ENCODE measurements at regions not wholly inside any gene's neighbourhood (a gene's known extent, or its start where the extent isn't known, plus 50 kb on each side); places are given as distances from the start of the nearest gene placed in this dataset.

DNA sequence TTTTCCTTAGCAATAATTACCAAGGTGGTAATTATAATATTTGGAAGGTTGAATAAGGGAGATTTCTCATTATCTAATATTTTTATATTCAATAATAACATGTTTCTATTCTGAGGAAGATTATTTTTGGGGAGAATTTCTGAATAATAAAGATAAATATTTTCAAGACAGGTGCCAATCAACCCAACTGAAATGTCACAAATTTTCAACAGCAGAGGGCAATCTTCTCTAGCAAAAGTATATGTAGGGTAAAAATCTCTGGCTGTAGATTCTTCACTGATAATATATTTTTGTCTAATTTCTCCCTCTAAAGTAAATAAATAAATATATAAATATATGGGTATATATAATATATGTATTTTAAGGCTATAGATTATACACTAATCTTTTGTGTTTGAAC, 1187.2 kb upstream of the CRIM1 start:
- H3K36me3 ChIP-seq (replicated peaks in 1 of 2; ENCODE audit: control insufficient read depth in 1 of 2, insufficient read depth in 2 of 2, low read length in 1 of 2): no peaks in the 10 kb centered on the region
- H3F3A ChIP-seq (replicated peaks; ENCODE audit: insufficient read depth): no peaks in the 10 kb centered on the region
- H3K9ac ChIP-seq: no peak overlapping the region
- H4K20me1 ChIP-seq (ENCODE audit: insufficient read depth): no peaks in the 10 kb centered on the region
- ChIA-PET POLR2A (no interaction called here), CTCF (interaction anchor here (0.9 to 1.2 kb wide), 2 partner anchors 242 to 243 kb away, joined by 3 read pairs; no protein-coding TSS in a partner anchor)
- H3K4me1 ChIP-seq (ENCODE audit: control insufficient read depth in 1 of 2, insufficient read depth in 2 of 2, low read depth in 1 of 2, low read length in 1 of 2): no peaks in the 10 kb centered on the region
- H3K9me3 ChIP-seq: no peaks in the 10 kb centered on the region
- no peak for DNase-seq
- H3K79me2 ChIP-seq (ENCODE audit: insufficient read depth): no peaks in the 10 kb centered on the region
- H2AFZ ChIP-seq (ENCODE audit: low read depth): no peak overlapping the region
- H3K27ac ChIP-seq (ENCODE audit: low read depth in 2 of 2, low read length in 1 of 2): no peak overlapping the region
- H3K4me3 ChIP-seq (ENCODE audit: low read depth in 2 of 2, low read length in 1 of 2): no peak overlapping the region
- no peaks in the 10 kb centered on the region for H3K27me3 ChIP-seq (ENCODE audit: insufficient read depth)
- TF ChIP-seq SIN3A (IDR thresholded peaks at IDR 0.05; ENCODE audit: borderline replicate concordance, low read depth, low read length) (no peak), RAD21 (IDR thresholded peaks at IDR 0.05; ENCODE audit: low read length) (no peak), SMC3 (IDR thresholded peaks at IDR 0.05; ENCODE audit: low read depth, low read length) (no peak), CHD2 (IDR thresholded peaks at IDR 0.05; ENCODE audit: low read length, partially characterized antibody) (no peak), GATA2 (CRISPR knock-in tag; IDR thresholded peaks at IDR 0.05) (no peak), RCOR1 (IDR thresholded peaks at IDR 0.05; ENCODE audit: low read length) (no peak)
- TF ChIP-seq, protein P1, sequence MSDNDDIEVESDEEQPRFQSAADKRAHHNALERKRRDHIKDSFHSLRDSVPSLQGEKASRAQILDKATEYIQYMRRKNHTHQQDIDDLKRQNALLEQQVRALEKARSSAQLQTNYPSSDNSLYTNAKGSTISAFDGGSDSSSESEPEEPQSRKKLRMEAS (IDR thresholded peaks at IDR 0.05; ENCODE audit: low read depth): no peak
- TF ChIP-seq, protein P2, sequence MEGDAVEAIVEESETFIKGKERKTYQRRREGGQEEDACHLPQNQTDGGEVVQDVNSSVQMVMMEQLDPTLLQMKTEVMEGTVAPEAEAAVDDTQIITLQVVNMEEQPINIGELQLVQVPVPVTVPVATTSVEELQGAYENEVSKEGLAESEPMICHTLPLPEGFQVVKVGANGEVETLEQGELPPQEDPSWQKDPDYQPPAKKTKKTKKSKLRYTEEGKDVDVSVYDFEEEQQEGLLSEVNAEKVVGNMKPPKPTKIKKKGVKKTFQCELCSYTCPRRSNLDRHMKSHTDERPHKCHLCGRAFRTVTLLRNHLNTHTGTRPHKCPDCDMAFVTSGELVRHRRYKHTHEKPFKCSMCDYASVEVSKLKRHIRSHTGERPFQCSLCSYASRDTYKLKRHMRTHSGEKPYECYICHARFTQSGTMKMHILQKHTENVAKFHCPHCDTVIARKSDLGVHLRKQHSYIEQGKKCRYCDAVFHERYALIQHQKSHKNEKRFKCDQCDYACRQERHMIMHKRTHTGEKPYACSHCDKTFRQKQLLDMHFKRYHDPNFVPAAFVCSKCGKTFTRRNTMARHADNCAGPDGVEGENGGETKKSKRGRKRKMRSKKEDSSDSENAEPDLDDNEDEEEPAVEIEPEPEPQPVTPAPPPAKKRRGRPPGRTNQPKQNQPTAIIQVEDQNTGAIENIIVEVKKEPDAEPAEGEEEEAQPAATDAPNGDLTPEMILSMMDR (IDR thresholded peaks at IDR 0.05): peak; percentile 23; the same call in 1 of the 2 replicates
- no peak overlapping the region for H3K4me2 ChIP-seq
- no peaks in the 10 kb centered on the region for H3K9me2 ChIP-seq

DNA sequence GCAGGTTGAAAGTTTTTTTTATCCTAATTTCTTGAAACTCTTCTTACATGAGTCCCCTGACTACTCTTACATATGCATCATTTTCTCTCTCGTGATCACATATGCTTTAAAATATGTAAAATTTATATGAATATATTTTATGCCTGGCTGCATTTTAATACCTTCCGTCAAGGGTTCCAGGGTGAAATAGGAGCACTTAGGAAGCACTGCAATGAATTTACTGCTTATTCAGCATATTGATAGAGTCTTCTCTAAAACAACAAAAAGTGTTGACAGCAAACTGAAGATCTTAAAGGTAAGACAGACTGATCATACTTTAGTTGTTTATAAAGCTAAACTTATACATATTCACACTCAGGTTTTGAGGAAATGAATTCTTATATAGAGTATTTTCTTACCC, 1191.6 kb upstream of the CRIM1 start:
- TF ChIP-seq GATA2 (CRISPR knock-in tag; IDR thresholded peaks at IDR 0.05) (no peak), YY1 (IDR thresholded peaks at IDR 0.05; ENCODE audit: low read depth) (no peak), SIN3A (IDR thresholded peaks at IDR 0.05; ENCODE audit: borderline replicate concordance, low read depth, low read length) (no peak), JUND (IDR thresholded peaks at IDR 0.05) (no peak), MEF2A (IDR thresholded peaks at IDR 0.05; ENCODE audit: borderline replicate concordance, low read depth) (no peak), NFIC (IDR thresholded peaks at IDR 0.05; ENCODE audit: borderline replicate concordance) (no peak), RFX5 (IDR thresholded peaks at IDR 0.05; ENCODE audit: low read length) (no peak), FOSL2 (IDR thresholded peaks at IDR 0.05; ENCODE audit: borderline replicate concordance, low read depth) (no peak), TAF1 (IDR thresholded peaks at IDR 0.05; ENCODE audit: borderline replicate concordance, low read depth, low read length) (no peak), CHD2 (IDR thresholded peaks at IDR 0.05; ENCODE audit: low read length, partially characterized antibody) (no peak)
- TF ChIP-seq, protein P3, sequence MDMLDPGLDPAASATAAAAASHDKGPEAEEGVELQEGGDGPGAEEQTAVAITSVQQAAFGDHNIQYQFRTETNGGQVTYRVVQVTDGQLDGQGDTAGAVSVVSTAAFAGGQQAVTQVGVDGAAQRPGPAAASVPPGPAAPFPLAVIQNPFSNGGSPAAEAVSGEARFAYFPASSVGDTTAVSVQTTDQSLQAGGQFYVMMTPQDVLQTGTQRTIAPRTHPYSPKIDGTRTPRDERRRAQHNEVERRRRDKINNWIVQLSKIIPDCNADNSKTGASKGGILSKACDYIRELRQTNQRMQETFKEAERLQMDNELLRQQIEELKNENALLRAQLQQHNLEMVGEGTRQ (IDR thresholded peaks at IDR 0.05; ENCODE audit: borderline replicate concordance, low read depth, low read length): no peak
- TF ChIP-seq, protein P4, sequence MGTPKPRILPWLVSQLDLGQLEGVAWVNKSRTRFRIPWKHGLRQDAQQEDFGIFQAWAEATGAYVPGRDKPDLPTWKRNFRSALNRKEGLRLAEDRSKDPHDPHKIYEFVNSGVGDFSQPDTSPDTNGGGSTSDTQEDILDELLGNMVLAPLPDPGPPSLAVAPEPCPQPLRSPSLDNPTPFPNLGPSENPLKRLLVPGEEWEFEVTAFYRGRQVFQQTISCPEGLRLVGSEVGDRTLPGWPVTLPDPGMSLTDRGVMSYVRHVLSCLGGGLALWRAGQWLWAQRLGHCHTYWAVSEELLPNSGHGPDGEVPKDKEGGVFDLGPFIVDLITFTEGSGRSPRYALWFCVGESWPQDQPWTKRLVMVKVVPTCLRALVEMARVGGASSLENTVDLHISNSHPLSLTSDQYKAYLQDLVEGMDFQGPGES (IDR thresholded peaks at IDR 0.05; ENCODE audit: low read depth, low read length): no peak
- H3F3A ChIP-seq (replicated peaks; ENCODE audit: insufficient read depth): no peaks in the 10 kb centered on the region
- no peak overlapping the region for H3K4me2 ChIP-seq
- H2AFZ ChIP-seq (ENCODE audit: low read depth): no peak overlapping the region
- POLR2A ChIA-PET: no interaction called here
- H3K4me3 ChIP-seq (ENCODE audit: low read depth in 2 of 2, low read length in 1 of 2): no peak overlapping the region
- no peaks in the 10 kb centered on the region for H3K9me2 ChIP-seq
- no peaks in the 10 kb centered on the region for H3K9me3 ChIP-seq
- CTCF ChIA-PET: no interaction called here
- H4K20me1 ChIP-seq (ENCODE audit: insufficient read depth): no peaks in the 10 kb centered on the region
- no peak overlapping the region for H3K9ac ChIP-seq
- no peaks in the 10 kb centered on the region for H3K4me1 ChIP-seq (ENCODE audit: control insufficient read depth in 1 of 2, insufficient read depth in 2 of 2, low read depth in 1 of 2, low read length in 1 of 2)
- H3K27ac ChIP-seq (ENCODE audit: low read depth in 2 of 2, low read length in 1 of 2): no peak overlapping the region
- no peaks in the 10 kb centered on the region for H3K36me3 ChIP-seq (replicated peaks in 1 of 2; ENCODE audit: control insufficient read depth in 1 of 2, insufficient read depth in 2 of 2, low read length in 1 of 2)
- no peaks in the 10 kb centered on the region for H3K27me3 ChIP-seq (ENCODE audit: insufficient read depth)
- no peaks in the 10 kb centered on the region for H3K79me2 ChIP-seq (ENCODE audit: insufficient read depth)
- DNase-seq: no peak
- WGBS (ENCODE audit: low lambda C conversion rate): 46% methylated on average over 2 of the region's 2 CpGs

All from SK-N-SH (cell line).